Astrocyte (in vitro differentiated cells and primary cell): ENCODE measurements at regions not wholly inside any gene's neighbourhood (a gene's known extent, or its start where the extent isn't known, plus 50 kb on each side); places are given as distances from the start of the nearest gene placed in this dataset.

Source experiments
- EZH2 ChIP-seq: IDR thresholded peaks from 2 replicates; pipeline ENCODE4 v1.6.1; 2012; ENCODE audit warnings: mild to moderate bottlenecking, low read length, inconsistent platforms; ENCODE audit not compliant: insufficient read depth
- TF ChIP-seq, protein P1 (sequence below): IDR thresholded peaks from 2 replicates; pipeline ENCODE4 v1.5.1; 2011; ENCODE audit warnings: low read depth, mild to moderate bottlenecking, inconsistent platforms, low read length, moderate library complexity; ENCODE audit not compliant: insufficient read depth

DNA sequence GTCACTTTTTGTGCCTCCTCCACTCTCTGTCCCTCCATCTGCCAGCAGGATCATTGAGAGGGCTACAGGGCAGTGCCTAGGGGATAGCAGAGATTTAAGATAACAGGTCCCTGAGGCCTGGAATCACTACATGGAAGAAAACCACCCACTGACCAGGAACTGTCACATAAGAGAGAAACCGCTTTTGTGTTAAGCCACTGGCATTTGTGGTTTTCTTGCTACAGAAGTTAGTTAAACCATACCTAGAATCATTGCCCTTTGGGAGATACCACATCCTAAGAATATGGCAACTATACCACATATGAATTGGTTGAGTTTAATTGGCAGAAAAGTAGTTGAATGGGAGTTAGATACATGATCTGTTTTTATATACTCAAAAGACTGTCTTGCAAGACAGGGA is 112.8 kb upstream of the LPP start:
- TF ChIP-seq, protein P1, sequence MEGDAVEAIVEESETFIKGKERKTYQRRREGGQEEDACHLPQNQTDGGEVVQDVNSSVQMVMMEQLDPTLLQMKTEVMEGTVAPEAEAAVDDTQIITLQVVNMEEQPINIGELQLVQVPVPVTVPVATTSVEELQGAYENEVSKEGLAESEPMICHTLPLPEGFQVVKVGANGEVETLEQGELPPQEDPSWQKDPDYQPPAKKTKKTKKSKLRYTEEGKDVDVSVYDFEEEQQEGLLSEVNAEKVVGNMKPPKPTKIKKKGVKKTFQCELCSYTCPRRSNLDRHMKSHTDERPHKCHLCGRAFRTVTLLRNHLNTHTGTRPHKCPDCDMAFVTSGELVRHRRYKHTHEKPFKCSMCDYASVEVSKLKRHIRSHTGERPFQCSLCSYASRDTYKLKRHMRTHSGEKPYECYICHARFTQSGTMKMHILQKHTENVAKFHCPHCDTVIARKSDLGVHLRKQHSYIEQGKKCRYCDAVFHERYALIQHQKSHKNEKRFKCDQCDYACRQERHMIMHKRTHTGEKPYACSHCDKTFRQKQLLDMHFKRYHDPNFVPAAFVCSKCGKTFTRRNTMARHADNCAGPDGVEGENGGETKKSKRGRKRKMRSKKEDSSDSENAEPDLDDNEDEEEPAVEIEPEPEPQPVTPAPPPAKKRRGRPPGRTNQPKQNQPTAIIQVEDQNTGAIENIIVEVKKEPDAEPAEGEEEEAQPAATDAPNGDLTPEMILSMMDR = no peak
- no peak for TF ChIP-seq EZH2
